Retina (tissue), 1 donor: ENCODE measurements at regions not wholly inside any gene's neighbourhood (a gene's known extent, or its start where the extent isn't known, plus 50 kb on each side); places are given as distances from the start of the nearest gene placed in this dataset.

Experiments
- DNase-seq: peaks from one replicate; pipeline ENCODE4 v3.0.0-alpha.2; 2016

- DNase-seq: no peak
Measured at GRCh38 chr20:24048024-24048611, 59.5 kb upstream of the GGTLC1 start.

- DNase-seq: no peak
Measured at GRCh38 chr20:24046888-24047287, 58.3 kb upstream of the GGTLC1 start.

- DNase-seq: no peak
Measured at GRCh38 chr20:24045621-24046318, 57.2 kb upstream of the GGTLC1 start.

GRCh38 chr20:24043294-24043693 is 54.7 kb upstream of the GGTLC1 start:
- no peak for DNase-seq

GRCh38 chr20:24042646-24043045 is 54.1 kb upstream of the GGTLC1 start:
- DNase-seq: no peak

- DNase-seq: no peak
Measured at GRCh38 chr20:24040896-24041459, 52.4 kb upstream of the GGTLC1 start.

GRCh38 chr20:24039196-24039595 is 50.6 kb upstream of the GGTLC1 start:
- no peak for DNase-seq
